Tibial artery (tissue), 4 donors: ENCODE measurements at regions not wholly inside any gene's neighbourhood (a gene's known extent, or its start where the extent isn't known, plus 50 kb on each side); places are given as distances from the start of the nearest gene placed in this dataset.

Source experiments
- DNase-seq, 2 donors: peaks; one replicate each; pipeline ENCODE4 v3.0.0-alpha.2; 2019
- H3K27ac ChIP-seq, 2 donors: fragments of 200-600 bp; sonication (generic) in 1 of 2; 1 replicate in 1 of 2; 2 replicates in 1 of 2; pipeline ENCODE4 v1.5.1; 2018 to 2019; ENCODE audit warnings: mild to moderate bottlenecking in 1 of 2
- H3K27me3 ChIP-seq, 2 donors: fragments of 200-600 bp; sonication (generic) in 1 of 2; one replicate each; pipeline versions ENCODE4 v1.5.1 to v1.6.0; 2016 to 2019
- H3K36me3 ChIP-seq, 3 donors: fragments of 200-600 bp; sonication (generic) in 2 of 3; one replicate each; pipeline ENCODE4 v1.5.1; 2016 to 2019; ENCODE audit warnings: mild to moderate bottlenecking in 2 of 3
- H3K4me1 ChIP-seq, 4 donors: fragments of 200-600 bp; sonication (generic) in 2 of 4; 1 replicate in 3 of 4; 2 replicates in 1 of 4; pipeline ENCODE4 v1.5.1; 2016 to 2019
- H3K4me3 ChIP-seq, 2 donors: fragments of 200-600 bp; sonication (generic) in 1 of 2; 1 replicate in 1 of 2; 2 replicates in 1 of 2; pipeline ENCODE4 v1.5.1; 2018 to 2019; ENCODE audit warnings: mild to moderate bottlenecking in 2 of 2
- H3K9me3 ChIP-seq, 3 donors: fragments of 200-600 bp; sonication (generic) in 1 of 3; one replicate each; pipeline ENCODE4 v1.5.1; 2016 to 2019
- intact Hi-C: fragments of 100-400 bp; cut with DNase I; formaldehyde crosslinking; loops from one replicate; pipeline ENCODE4 v1.15.0; 2023; ENCODE audit warnings: low total_unique reads
- TF ChIP-seq, protein P1 (sequence below), 2 experiments: fragments of 200-600 bp in 1 of 2; fragments of 450-650 bp in 1 of 2; IDR thresholded peaks; one replicate each; pipeline ENCODE4 v1.5.1; 2017 to 2019; ENCODE audit warnings: antibody characterized with exemption in 2 of 2, mild to moderate bottlenecking in 1 of 2, moderate library complexity in 1 of 2

DNA sequence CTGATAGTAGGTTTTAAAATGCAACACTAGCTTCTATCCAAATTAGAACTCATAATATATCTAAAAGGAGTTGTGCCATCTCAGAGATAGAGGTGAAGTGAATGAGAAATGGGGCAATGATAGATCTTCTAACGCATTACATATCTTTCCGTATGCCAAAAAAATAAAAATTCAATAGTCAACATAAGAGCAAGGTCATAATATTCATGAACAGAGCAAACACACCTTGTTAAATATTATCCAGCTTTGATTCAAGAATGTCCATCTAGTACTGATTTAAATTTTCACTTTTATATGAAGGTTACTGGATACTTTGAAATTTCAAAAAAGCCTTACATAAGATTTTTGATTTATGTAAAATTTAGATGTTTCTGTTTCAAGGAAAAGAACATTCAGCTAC is 554.5 kb downstream of the NSUN3 start:
- DNase-seq, result no peak
- Histone ChIP-seq H3K27ac (no peak overlapping the region), H3K4me1 (no peaks in the 10 kb centered on the region), H3K4me3 (no peak overlapping the region), H3K27me3 (no peaks in the 10 kb centered on the region), H3K9me3 (no peaks in the 10 kb centered on the region), H3K36me3 (no peaks in the 10 kb centered on the region)
- intact Hi-C loops, result no loop called here
- TF ChIP-seq, protein P1, sequence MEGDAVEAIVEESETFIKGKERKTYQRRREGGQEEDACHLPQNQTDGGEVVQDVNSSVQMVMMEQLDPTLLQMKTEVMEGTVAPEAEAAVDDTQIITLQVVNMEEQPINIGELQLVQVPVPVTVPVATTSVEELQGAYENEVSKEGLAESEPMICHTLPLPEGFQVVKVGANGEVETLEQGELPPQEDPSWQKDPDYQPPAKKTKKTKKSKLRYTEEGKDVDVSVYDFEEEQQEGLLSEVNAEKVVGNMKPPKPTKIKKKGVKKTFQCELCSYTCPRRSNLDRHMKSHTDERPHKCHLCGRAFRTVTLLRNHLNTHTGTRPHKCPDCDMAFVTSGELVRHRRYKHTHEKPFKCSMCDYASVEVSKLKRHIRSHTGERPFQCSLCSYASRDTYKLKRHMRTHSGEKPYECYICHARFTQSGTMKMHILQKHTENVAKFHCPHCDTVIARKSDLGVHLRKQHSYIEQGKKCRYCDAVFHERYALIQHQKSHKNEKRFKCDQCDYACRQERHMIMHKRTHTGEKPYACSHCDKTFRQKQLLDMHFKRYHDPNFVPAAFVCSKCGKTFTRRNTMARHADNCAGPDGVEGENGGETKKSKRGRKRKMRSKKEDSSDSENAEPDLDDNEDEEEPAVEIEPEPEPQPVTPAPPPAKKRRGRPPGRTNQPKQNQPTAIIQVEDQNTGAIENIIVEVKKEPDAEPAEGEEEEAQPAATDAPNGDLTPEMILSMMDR (IDR thresholded peaks at IDR 0.05), result no peak

DNA sequence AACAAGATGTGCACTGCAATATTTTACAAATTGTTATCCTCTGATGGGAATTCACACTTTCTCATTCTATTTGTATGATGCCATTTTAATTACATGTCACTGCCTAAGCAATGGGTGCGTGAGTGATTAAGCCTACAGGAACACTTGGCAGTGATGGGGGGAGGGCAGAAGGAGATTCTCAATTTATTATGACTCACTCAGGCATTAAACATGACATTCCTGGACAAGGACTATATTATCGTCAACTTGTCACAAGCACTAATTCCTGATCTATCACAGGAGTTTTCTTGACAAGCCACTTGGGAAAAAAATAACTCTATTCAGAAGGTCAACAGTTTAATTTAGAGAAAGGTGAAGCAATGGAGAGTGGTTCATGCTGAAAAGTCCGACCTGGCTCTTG is 556.8 kb downstream of the NSUN3 start:
- no peak overlapping the region for H3K4me3 ChIP-seq
- H3K4me1 ChIP-seq, result no peaks in the 10 kb centered on the region
- no peaks in the 10 kb centered on the region for H3K27me3 ChIP-seq
- no peak overlapping the region for H3K27ac ChIP-seq
- H3K36me3 ChIP-seq, result no peaks in the 10 kb centered on the region
- no peaks in the 10 kb centered on the region for H3K9me3 ChIP-seq
- intact Hi-C loops, result no loop called here
- TF ChIP-seq, protein P1 (IDR thresholded peaks at IDR 0.05), result no peak
- DNase-seq, result no peak

DNA sequence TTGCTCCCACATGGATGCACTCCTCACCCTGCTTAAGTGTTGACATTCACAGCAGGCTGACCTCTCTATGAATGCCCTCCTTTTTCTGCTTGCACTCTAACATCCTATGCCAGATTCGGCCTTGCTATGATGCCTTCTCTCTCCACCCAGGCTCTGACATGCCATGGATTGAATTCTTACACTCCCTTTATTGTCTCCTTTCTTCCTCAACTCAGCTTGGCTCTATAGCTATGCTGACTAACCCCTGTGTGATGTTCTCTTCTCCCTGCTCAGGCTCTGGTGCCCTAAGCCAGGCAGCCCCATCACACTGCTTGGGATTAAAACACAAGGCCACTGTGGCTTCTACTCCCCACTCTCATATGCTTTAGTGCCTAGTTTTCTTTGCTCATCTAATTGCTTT is 563.7 kb downstream of the NSUN3 start:
- Histone ChIP-seq H3K4me1 (no peaks in the 10 kb centered on the region), H3K4me3 (no peak overlapping the region), H3K27ac (no peak overlapping the region), H3K9me3 (no peaks in the 10 kb centered on the region), H3K36me3 (no peaks in the 10 kb centered on the region), H3K27me3 (no peaks in the 10 kb centered on the region)
- intact Hi-C loops, result no loop called here
- TF ChIP-seq, protein P1 (IDR thresholded peaks at IDR 0.05), result no peak
- DNase-seq, result no peak

DNA sequence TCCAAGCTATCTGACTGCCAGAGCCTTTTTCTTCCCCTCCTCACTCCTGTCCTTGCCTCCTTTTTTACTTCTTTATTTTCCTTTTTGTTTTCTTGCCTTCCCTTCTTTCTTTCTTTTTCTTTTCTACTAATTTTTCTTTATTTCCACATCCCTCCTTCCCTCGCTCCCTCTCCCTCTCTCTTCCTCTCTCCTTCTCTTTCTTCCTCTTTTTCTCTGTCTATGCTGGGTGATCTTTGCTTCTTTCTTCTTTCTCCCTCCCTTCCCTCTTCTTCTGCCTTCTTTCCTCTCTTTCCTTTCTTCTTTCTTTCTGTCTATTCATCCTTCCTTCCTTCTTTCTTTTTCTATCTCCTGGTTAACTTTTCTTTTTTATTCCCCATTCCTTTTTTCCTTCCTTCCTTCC is 564.8 kb downstream of the NSUN3 start:
- intact Hi-C loops, result no loop called here
- TF ChIP-seq, protein P1 (IDR thresholded peaks at IDR 0.05), result no peak
- no peak for DNase-seq
- Histone ChIP-seq H3K27me3 (no peaks in the 10 kb centered on the region), H3K4me3 (no peak overlapping the region), H3K36me3 (no peaks in the 10 kb centered on the region), H3K9me3 (no peaks in the 10 kb centered on the region), H3K27ac (no peak overlapping the region), H3K4me1 (no peaks in the 10 kb centered on the region)

DNA sequence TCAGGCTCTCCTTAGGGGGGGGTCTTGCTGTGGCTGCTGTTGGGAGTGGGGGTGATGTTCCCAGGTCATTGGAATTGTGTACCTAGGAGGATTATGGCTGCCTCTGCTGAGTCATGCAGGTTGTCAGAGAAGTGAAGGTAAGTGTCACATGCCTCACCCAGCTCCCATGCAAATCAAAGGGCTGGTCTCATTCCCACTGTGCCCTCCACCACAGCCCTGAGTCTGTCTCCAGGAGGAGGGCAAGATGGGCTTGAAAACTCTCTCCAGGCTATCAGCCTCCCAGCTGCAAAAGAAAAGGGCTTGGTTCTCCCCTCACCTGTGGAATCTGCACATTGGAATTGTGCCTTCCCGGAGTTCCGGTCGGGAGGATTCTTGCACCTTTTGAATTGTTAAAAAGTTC is 580.5 kb downstream of the NSUN3 start:
- H3K4me1 ChIP-seq, result no peaks in the 10 kb centered on the region
- H3K4me3 ChIP-seq, result no peak overlapping the region
- intact Hi-C loops, result no loop called here
- DNase-seq, result no peak
- H3K27ac ChIP-seq, result no peak overlapping the region
- H3K9me3 ChIP-seq, result no peaks in the 10 kb centered on the region
- H3K36me3 ChIP-seq, result no peaks in the 10 kb centered on the region
- no peaks in the 10 kb centered on the region for H3K27me3 ChIP-seq
- TF ChIP-seq, protein P1 (IDR thresholded peaks at IDR 0.05), result no peak

DNA sequence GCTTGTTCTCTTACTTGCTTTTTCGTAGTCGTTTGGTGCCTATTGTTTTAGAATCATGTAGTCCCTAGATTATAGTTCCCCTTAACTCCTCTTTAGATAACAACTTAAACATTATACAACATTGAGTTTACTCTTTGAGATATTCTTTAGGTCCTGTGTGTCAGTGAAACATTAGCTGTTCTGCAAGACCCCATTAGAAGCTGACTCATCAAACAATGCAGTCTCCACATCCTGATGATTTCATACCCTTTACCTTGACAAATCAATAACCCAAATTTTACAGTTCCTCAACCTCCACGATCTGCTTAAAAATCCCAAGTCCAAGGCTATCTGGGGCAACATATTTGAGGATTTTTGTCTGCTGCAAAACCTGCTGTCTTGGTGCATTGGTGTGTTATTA is 582.9 kb downstream of the NSUN3 start:
- Histone ChIP-seq H3K4me1 (no peaks in the 10 kb centered on the region), H3K27ac (no peak overlapping the region), H3K4me3 (no peak overlapping the region), H3K36me3 (no peaks in the 10 kb centered on the region), H3K9me3 (no peaks in the 10 kb centered on the region), H3K27me3 (no peaks in the 10 kb centered on the region)
- TF ChIP-seq, protein P1 (IDR thresholded peaks at IDR 0.05), result no peak
- no peak for DNase-seq
- intact Hi-C loops, result no loop called here
